Adrenal gland (tissue), 5 donors: ENCODE measurements at regions not wholly inside any gene's neighbourhood (a gene's known extent, or its start where the extent isn't known, plus 50 kb on each side); places are given as distances from the start of the nearest gene placed in this dataset.

Experiments used
- POLR2A ChIP-seq, 2 donors: fragments of 450-650 bp; IDR thresholded peaks; one replicate each; pipeline ENCODE4 v1.6.1; 2017; ENCODE audit warnings: antibody characterized with exemption in 2 of 2, mild to moderate bottlenecking in 2 of 2, moderate library complexity in 1 of 2
- TF ChIP-seq, protein P1 (sequence below), 6 experiments: fragments of 450-650 bp in 4 of 6; fragments of 200-600 bp in 2 of 6; sonication (generic) in 1 of 6; IDR thresholded peaks; 1 replicate in 5 of 6; 2 replicates in 1 of 6; pipeline versions ENCODE4 v1.5.1 to v1.8.0; 2016 to 2021; ENCODE audit warnings: antibody characterized with exemption in 6 of 6, mild to moderate bottlenecking in 2 of 6, moderate library complexity in 1 of 6
- donor health status: DM: no; HTN: no; CAD: no.

DNA sequence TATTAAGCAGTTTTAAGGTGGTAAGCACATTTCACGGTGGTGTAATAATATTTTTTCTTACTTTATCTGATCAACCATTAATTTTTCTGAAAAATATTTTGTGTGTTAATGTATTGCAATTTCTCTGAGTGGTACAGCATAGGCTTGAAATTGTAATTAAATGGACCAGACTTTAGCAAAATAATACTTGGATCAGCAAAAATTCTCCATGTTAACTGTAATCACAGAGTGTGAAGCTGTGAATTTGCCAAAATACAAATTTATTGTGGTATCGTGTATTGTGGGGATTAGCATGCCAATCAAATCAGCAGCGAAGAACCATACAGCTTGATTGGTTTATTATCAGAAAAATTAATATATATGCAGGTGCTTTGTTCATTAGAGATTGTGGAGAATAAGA lies 1088.9 kb upstream of the GYPC start:
- no peak for TF ChIP-seq POLR2A (IDR thresholded peaks at IDR 0.05)
- TF ChIP-seq, protein P1, sequence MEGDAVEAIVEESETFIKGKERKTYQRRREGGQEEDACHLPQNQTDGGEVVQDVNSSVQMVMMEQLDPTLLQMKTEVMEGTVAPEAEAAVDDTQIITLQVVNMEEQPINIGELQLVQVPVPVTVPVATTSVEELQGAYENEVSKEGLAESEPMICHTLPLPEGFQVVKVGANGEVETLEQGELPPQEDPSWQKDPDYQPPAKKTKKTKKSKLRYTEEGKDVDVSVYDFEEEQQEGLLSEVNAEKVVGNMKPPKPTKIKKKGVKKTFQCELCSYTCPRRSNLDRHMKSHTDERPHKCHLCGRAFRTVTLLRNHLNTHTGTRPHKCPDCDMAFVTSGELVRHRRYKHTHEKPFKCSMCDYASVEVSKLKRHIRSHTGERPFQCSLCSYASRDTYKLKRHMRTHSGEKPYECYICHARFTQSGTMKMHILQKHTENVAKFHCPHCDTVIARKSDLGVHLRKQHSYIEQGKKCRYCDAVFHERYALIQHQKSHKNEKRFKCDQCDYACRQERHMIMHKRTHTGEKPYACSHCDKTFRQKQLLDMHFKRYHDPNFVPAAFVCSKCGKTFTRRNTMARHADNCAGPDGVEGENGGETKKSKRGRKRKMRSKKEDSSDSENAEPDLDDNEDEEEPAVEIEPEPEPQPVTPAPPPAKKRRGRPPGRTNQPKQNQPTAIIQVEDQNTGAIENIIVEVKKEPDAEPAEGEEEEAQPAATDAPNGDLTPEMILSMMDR (IDR thresholded peaks at IDR 0.05) = no peak
